CD1c-positive myeloid dendritic cell (primary cell): ENCODE measurements at regions not wholly inside any gene's neighbourhood (a gene's known extent, or its start where the extent isn't known, plus 50 kb on each side); places are given as distances from the start of the nearest gene placed in this dataset.
"Not testable (repeated sequence)": the region's sequence is repeated elsewhere in the genome, so short reads cannot be mapped to it uniquely, and the experiment has no call there.

ENCODE experiments used
- DNase-seq: peaks from one replicate; pipeline ENCODE4 v3.0.0-alpha.2; 2016; ENCODE audit errors: extremely low spot score

- DNase-seq = no peak
Observed at GRCh38 chr4:138444260-138444659, 202.1 kb upstream of the SLC7A11 start.

- DNase-seq = no peak
Observed at GRCh38 chr4:138439143-138439581, 197.0 kb upstream of the SLC7A11 start.

- no peak for DNase-seq
Observed at GRCh38 chr4:138438608-138439007, 196.5 kb upstream of the SLC7A11 start.

- no peak for DNase-seq
Observed at GRCh38 chr4:138437263-138437851, 195.2 kb upstream of the SLC7A11 start.

GRCh38 chr4:138435733-138436132, 193.6 kb upstream of the SLC7A11 start:
- DNase-seq = not testable (repeated sequence)

GRCh38 chr4:138435046-138435445, 192.9 kb upstream of the SLC7A11 start:
- not testable (repeated sequence) for DNase-seq

GRCh38 chr4:138428611-138429010, 186.5 kb upstream of the SLC7A11 start:
- no peak for DNase-seq

- no peak for DNase-seq
Observed at GRCh38 chr4:138426786-138427185, 184.6 kb upstream of the SLC7A11 start.

- no peak for DNase-seq
Observed at GRCh38 chr4:138420471-138420870, 178.3 kb upstream of the SLC7A11 start.

- no peak for DNase-seq
Observed at GRCh38 chr4:138414202-138414601, 172.1 kb upstream of the SLC7A11 start.

GRCh38 chr4:138413273-138413672, 171.1 kb upstream of the SLC7A11 start:
- DNase-seq = no peak

- DNase-seq = no peak
Observed at GRCh38 chr4:138412847-138413246, 170.7 kb upstream of the SLC7A11 start.

GRCh38 chr4:138410266-138410665, 168.1 kb upstream of the SLC7A11 start:
- no peak for DNase-seq

GRCh38 chr4:138409670-138410069, 167.5 kb upstream of the SLC7A11 start:
- DNase-seq = no peak

- peak; percentile 43 for DNase-seq
Observed at GRCh38 chr4:138408758-138409157, 166.6 kb upstream of the SLC7A11 start.

GRCh38 chr4:138407329-138407728, 165.2 kb upstream of the SLC7A11 start:
- DNase-seq = no peak

GRCh38 chr4:138406876-138407275, 164.7 kb upstream of the SLC7A11 start:
- peak; percentile 77 for DNase-seq

GRCh38 chr4:138405934-138406567, 163.9 kb upstream of the SLC7A11 start:
- DNase-seq = peak; percentile 95

GRCh38 chr4:138405466-138405891, 163.3 kb upstream of the SLC7A11 start:
- peak; percentile 59 for DNase-seq

- no peak for DNase-seq
Observed at GRCh38 chr4:138404801-138405200, 162.7 kb upstream of the SLC7A11 start.

GRCh38 chr4:138404251-138404650, 162.1 kb upstream of the SLC7A11 start:
- peak; percentile 41 for DNase-seq

GRCh38 chr4:138401334-138401733, 159.2 kb upstream of the SLC7A11 start:
- DNase-seq = no peak

- peak; percentile 42 for DNase-seq
Observed at GRCh38 chr4:138400543-138400942, 158.4 kb upstream of the SLC7A11 start.

GRCh38 chr4:138400066-138400465, 157.9 kb upstream of the SLC7A11 start:
- DNase-seq = peak; percentile 26
